IMR-90 (cell line): ENCODE measurements at regions not wholly inside any gene's neighbourhood (a gene's known extent, or its start where the extent isn't known, plus 50 kb on each side); places are given as distances from the start of the nearest gene placed in this dataset.

Experiments used
- BHLHE40 ChIP-seq: fragments of 150-350 bp; IDR thresholded peaks from 2 replicates; pipeline ENCODE4 v1.6.1; 2016; ENCODE audit warnings: mild to moderate bottlenecking, low read depth, low read length
- CHD1 ChIP-seq: IDR thresholded peaks from 2 replicates; pipeline ENCODE4 v1.6.1; 2012; ENCODE audit warnings: low read depth, low read length, improper control_type of control experiment
- CTCF ChIP-seq: conservative IDR thresholded peaks from 2 replicates; pipeline ENCODE4 v1.5.1; 2012; ENCODE audit warnings: mild to moderate bottlenecking, low read depth, low read length, improper control_type of control experiment
- ELK1 ChIP-seq: fragments of 150-350 bp; IDR thresholded peaks from 2 replicates; pipeline ENCODE4 v1.6.1; 2016; ENCODE audit warnings: low read depth, mild to moderate bottlenecking, low read length, moderate library complexity, borderline replicate concordance
- FOS ChIP-seq: fragments of 150-350 bp; IDR thresholded peaks from 2 replicates; pipeline ENCODE4 v1.6.1; 2016; ENCODE audit warnings: low read depth, low read length
- MAFK ChIP-seq: IDR thresholded peaks from 2 replicates; pipeline ENCODE4 v1.6.1; 2012; ENCODE audit warnings: low read depth, low read length, improper control_type of control experiment
- MAZ ChIP-seq: IDR thresholded peaks from 2 replicates; pipeline ENCODE4 v1.6.1; 2012; ENCODE audit warnings: low read depth, mild to moderate bottlenecking, low read length, improper control_type of control experiment, moderate library complexity, borderline replicate concordance
- MXI1 ChIP-seq: IDR thresholded peaks from 2 replicates; pipeline ENCODE4 v1.6.1; 2012; ENCODE audit warnings: low read depth, mild to moderate bottlenecking, low read length, moderate library complexity, borderline replicate concordance
- POLR2A ChIP-seq: IDR thresholded peaks from 2 replicates; pipeline ENCODE4 v1.6.1; 2012; ENCODE audit warnings: mild to moderate bottlenecking, low read depth, low read length
- RAD21 ChIP-seq: IDR thresholded peaks from 2 replicates; pipeline ENCODE4 v1.6.1; 2012; ENCODE audit warnings: low read length, improper control_type of control experiment
- RCOR1 ChIP-seq: IDR thresholded peaks from 2 replicates; pipeline ENCODE4 v1.6.1; 2012; ENCODE audit warnings: mild to moderate bottlenecking, low read length, improper control_type of control experiment; ENCODE audit not compliant: insufficient replicate concordance
- RFX5 ChIP-seq: IDR thresholded peaks from 2 replicates; pipeline ENCODE4 v1.8.0; 2012; ENCODE audit warnings: low read depth, mild to moderate bottlenecking, low read length, moderate library complexity
- SMC3 ChIP-seq: fragments of 150-350 bp; IDR thresholded peaks from 2 replicates; pipeline ENCODE4 v1.6.1; 2016; ENCODE audit warnings: low read depth, mild to moderate bottlenecking, antibody characterized with exemption, low read length, moderate library complexity
- USF2 ChIP-seq: fragments of 150-350 bp; IDR thresholded peaks from 2 replicates; pipeline ENCODE4 v1.6.1; 2017; ENCODE audit warnings: mild to moderate bottlenecking, antibody characterized with exemption, low read length, low read depth

- TF ChIP-seq POLR2A (no peak), CTCF (no peak), RFX5 (no peak), MAZ (no peak), CHD1 (no peak), USF2 (no peak), RAD21 (no peak), ELK1 (no peak), RCOR1 (no peak), BHLHE40 (no peak), MXI1 (no peak), FOS (no peak), SMC3 (no peak), MAFK (no peak)
Observed at GRCh38 chr6:140601021-140601808, 1226.8 kb upstream of the CITED2 start.
